ENCODE measurements at regions not wholly inside any gene's neighbourhood (a gene's known extent, or its start where the extent isn't known, plus 50 kb on each side); places are given as distances from the start of the nearest gene placed in this dataset.
"Not testable (repeated sequence)": the region's sequence is repeated elsewhere in the genome, so short reads cannot be mapped to it uniquely, and the experiment has no call there.

DNA sequence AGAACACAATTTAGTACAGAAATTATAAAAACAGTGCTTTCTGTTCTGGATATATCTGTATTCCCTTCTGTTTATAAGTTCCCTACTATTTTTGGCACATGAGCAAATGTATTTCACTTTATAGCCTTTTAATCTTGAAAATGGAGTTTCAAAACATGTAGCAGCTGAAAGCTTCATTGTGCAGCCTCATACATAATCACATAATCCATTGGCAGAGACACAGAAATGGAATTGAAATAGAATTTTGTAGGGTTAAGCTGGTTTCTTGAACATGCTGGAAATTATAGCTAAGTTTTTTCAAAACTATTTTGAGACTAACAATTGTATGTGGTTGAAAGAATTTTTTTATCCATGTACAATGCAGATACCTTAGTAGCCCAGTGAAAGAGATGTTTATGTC, 614.3 kb upstream of the MDGA2 start:
- CTCF ChIA-PET: no interaction called here
- TF ChIP-seq, protein P1, sequence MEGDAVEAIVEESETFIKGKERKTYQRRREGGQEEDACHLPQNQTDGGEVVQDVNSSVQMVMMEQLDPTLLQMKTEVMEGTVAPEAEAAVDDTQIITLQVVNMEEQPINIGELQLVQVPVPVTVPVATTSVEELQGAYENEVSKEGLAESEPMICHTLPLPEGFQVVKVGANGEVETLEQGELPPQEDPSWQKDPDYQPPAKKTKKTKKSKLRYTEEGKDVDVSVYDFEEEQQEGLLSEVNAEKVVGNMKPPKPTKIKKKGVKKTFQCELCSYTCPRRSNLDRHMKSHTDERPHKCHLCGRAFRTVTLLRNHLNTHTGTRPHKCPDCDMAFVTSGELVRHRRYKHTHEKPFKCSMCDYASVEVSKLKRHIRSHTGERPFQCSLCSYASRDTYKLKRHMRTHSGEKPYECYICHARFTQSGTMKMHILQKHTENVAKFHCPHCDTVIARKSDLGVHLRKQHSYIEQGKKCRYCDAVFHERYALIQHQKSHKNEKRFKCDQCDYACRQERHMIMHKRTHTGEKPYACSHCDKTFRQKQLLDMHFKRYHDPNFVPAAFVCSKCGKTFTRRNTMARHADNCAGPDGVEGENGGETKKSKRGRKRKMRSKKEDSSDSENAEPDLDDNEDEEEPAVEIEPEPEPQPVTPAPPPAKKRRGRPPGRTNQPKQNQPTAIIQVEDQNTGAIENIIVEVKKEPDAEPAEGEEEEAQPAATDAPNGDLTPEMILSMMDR (conservative IDR thresholded peaks at IDR 0.05; ENCODE audit: low read depth): no peak
- POLR2A ChIA-PET (ENCODE audit: low non-redundant PET): no interaction called here
- no peak for DNase-seq (ENCODE audit: low spot score)
- H3K27ac ChIP-seq: no peak overlapping the region

DNA sequence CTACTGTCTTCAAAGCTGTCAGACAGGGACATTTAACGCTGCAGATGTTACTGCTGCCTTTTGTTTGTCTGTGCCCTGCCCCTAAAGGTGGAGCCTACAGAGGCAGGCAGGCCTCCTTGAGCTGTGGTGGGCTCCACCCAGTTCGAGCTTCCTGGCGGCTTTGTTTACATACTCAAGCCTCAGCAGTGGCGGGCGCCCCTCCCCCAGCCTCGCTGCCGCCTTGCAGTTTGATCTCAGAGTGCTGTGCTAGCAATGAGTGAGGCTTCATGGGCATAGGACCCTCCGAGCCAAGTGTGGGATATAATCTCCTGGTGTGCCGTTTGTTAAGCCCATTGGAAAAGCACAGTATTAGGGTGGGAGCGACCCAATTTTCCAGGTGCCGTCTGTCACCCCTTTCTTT, 609.8 kb upstream of the MDGA2 start:
- POLR2A ChIA-PET (ENCODE audit: low non-redundant PET); CTCF ChIA-PET; DNase-seq (ENCODE audit: low spot score): not testable (repeated sequence)

DNA sequence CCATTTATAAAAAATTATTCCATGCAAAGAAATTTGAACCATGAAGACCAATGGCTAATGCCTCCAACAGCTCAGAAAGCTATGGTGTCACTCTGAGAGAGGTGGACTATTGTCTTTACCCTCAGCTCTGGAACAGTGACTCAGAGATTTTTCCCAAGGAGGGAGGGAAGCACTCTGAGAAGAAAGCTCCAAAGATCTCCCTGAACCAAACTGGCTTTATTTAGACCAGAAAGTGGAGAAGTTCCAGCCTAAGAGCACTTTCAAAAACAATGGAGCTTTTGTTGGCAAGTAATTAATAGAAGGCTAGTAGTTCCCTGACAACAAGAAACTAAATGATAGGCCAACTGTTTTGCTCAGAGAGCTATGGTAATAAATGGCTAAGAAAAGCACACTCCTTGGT, 599.9 kb upstream of the MDGA2 start:
- TF ChIP-seq, protein P1 (conservative IDR thresholded peaks at IDR 0.05; ENCODE audit: low read depth): no peak
- no peak overlapping the region for H3K27ac ChIP-seq
- DNase-seq (ENCODE audit: low spot score): no peak
- POLR2A ChIA-PET (ENCODE audit: low non-redundant PET): no interaction called here
- CTCF ChIA-PET: no interaction called here

More for the DNA sequence above, 609.8 kb upstream of the MDGA2 start:
- not testable (repeated sequence) for H3K27ac ChIP-seq

DNA sequence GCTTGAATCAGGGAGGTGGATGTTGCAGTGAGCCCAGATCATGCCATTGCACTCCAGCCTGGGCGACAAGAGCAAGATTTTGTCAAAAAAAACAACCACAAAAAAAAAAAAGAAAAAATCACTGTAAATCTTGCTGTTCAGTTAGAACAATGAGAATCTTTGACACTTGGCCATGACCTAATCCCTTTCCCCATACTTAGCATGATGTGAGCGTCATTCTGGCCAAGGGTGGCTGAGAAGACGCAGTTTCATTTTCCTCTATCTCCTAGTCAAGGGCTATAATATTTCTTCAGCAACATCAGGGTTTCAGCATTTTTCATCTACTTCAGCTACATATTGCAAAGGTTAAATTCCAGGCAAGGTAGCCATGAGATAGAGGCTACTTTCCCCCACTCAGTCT, 599.4 kb upstream of the MDGA2 start:
- no peak for DNase-seq (ENCODE audit: low spot score)
- CTCF ChIA-PET: no interaction called here
- POLR2A ChIA-PET (ENCODE audit: low non-redundant PET): no interaction called here
- no peak overlapping the region for H3K27ac ChIP-seq
- TF ChIP-seq, protein P1 (conservative IDR thresholded peaks at IDR 0.05; ENCODE audit: low read depth): no peak

DNA sequence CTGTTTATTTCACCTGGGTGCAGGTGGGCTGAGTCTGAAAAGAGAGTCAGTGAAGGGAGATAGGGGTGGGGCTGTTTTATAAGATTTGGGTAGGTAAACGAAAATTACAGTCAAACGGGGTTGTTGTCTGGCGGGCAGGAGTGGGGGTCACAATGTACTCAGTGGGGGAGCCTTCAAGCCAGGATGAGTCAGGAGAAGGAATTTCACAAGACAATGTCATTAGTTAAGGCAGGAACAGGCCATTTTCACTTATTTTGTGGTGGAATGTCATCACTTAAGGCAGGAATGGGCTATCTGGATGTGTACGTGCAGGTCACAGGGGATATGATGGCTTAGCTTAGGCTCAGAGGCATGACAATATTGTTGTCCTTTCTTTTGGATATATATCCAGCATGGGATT, 592.5 kb upstream of the MDGA2 start:
- POLR2A ChIA-PET (ENCODE audit: low non-redundant PET); CTCF ChIA-PET; H3K27ac ChIP-seq; DNase-seq (ENCODE audit: low spot score): not testable (repeated sequence)

DNA sequence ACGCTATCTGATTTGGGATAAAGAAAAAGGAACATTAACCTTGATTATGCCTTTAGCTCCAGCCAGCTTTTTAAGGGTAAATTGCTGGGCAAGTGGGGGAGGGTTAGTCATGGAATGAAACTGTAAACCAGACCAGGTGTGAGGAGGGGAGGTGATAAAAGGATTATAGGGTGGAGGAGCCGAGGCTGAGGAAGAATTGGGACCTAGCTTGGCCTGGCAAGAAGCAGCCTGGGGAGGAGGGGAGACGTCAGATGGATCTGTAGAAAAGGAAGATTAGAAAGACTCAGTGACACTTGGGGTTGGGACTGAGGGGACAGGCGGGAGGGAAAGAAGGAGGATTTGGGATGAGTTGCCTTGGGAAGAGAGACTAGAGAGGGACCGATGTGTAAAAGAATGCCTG, 590.8 kb upstream of the MDGA2 start:
- POLR2A ChIA-PET (ENCODE audit: low non-redundant PET); CTCF ChIA-PET; DNase-seq (ENCODE audit: low spot score); H3K27ac ChIP-seq: not testable (repeated sequence)

DNA sequence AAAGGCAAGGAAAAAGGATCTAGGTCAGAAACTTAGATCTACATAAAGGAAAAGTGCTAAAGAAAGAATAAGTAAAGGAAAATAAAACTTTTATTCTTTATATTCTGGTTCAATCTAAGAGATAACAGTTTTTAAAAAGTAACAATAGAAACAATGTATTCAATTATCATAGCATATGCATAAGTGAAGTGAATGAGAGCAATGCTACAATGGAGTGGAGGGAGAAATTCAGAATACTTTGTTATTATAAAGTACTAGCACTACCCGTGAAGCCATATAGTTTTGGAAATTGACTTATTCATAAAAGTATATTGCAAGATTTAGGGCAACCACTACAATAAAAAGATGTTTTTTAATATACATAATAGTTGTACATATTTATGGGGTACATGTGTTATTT, 586.0 kb upstream of the MDGA2 start:
- ChIA-PET POLR2A (ENCODE audit: low non-redundant PET) (no interaction called here), CTCF (interaction anchor here (0.6 kb wide), 1 partner anchor 615 kb away, joined by 4 read pairs; no protein-coding TSS in a partner anchor)
- no peak for DNase-seq (ENCODE audit: low spot score)
- H3K27ac ChIP-seq: no peak overlapping the region
- TF ChIP-seq, protein P1 (conservative IDR thresholded peaks at IDR 0.05; ENCODE audit: low read depth): no peak

DNA sequence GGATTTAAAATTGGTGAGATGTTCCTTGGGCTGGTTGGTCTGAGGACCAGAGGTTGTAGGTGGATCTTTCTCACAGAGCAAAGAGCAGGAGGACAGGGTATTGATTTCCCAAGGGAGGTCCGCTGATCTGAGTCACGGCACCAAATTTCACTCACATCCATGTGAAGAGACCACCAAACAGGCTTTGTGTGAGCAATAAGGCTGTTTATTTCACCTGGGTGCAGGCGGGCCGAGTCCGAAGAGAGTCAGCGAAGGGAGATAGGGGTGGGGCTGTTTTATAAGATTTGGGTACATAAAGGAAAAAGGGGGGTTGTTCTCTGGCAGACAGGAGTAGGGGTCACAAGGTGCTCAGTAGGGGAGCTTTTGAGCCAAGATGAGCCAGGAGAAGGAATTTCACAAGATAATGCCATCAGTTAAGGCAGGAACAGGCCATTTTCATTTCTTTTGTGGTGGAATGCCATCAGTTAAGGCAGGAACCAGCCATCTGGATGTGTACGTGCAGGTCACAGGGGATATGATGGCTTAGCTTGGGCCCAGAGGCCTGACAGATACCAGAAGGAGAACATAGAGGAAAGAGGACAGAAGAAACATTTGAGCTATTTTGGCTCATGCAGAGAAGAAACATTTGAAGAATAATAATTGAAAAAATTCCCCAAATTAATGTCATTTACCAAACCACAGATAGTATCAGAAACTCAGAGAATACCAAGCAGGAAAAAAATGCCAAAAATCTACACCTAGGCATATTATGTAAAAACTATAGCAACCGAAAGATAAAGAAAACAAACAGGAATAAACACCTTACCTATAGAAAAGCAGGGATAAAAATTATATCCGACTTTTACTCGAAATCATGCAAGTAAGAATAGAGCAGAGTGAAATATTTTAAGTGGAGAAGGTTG, 585.2 kb upstream of the MDGA2 start:
- POLR2A ChIA-PET (ENCODE audit: low non-redundant PET); H3K27ac ChIP-seq; CTCF ChIA-PET; DNase-seq (ENCODE audit: low spot score): not testable (repeated sequence)

DNA sequence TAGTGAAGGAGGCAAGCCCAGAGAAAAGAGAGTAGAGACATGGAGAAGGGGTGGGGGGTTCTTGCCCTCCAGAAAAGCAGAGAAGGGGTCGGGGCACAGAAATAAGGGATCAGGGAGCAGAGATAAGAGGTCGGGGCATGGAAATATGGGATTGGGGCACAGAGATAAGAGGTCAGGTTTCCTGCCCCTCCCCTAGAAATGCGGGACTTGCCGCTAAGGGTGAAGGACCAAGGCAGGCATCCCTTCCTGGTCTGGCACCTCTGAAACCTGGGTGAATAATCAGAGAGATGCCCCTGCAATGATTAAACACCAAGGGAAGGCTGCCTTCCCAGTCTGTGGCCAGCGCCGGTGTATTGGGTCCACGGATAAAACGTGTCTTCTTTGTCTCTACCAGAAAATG, 584.5 kb upstream of the MDGA2 start:
- CTCF ChIA-PET; H3K27ac ChIP-seq; DNase-seq (ENCODE audit: low spot score): not testable (repeated sequence)

DNA sequence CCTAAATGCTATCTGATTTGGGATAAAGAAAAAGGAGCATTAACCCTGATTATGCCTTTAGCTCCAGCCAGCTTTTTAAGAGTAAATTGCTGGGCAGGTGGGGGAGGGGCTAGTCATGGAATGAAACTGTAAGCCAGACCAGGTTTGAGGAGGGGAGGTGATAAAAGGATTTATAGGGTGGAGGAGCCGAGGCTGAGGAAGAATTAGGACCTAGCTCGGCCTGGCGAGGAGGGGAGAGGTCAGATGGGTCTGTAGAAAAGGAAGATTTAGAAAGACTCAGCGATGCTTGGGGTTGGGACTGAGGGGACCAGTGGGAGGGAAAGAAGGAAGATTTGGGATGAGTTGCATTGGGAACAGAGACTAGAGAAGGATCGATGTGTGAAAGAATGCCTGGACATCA, 583.8 kb upstream of the MDGA2 start:
- H3K27ac ChIP-seq; DNase-seq (ENCODE audit: low spot score); POLR2A ChIA-PET (ENCODE audit: low non-redundant PET): not testable (repeated sequence)
- CTCF ChIA-PET: interaction anchor here (0.7 kb wide), 1 partner anchor 1188 kb away, joined by 3 read pairs; no protein-coding TSS in a partner anchor

More for the DNA sequence above, 584.5 kb upstream of the MDGA2 start:
- POLR2A ChIA-PET (ENCODE audit: low non-redundant PET): not testable (repeated sequence)

DNA sequence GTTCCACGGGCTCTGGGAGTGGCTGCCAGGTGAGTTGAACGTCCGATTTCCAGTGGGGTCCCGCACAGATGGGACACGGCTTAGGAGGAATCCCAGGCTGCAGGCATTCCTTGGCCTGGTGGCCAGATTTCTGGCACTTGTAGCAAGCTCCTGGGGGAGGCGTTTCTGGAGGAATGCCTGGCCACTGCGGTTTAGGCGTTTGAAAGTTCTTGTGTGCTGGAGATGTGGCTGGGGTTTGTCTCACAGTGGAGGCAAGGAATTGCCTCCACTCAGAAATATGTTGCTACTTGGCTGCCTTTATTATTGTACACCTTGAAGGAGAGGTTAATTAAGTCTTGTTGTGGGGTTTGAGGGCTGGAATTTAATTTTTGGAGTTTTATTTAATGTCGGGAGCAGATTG, 583.3 kb upstream of the MDGA2 start:
- not testable (repeated sequence) for DNase-seq (ENCODE audit: low spot score)
- CTCF ChIA-PET: interaction anchor here (0.7 kb wide), 1 partner anchor 361 kb away, joined by 3 read pairs; no protein-coding TSS in a partner anchor

More for the DNA sequence above, 583.3 kb upstream of the MDGA2 start:
- H3K27ac ChIP-seq; POLR2A ChIA-PET (ENCODE audit: low non-redundant PET): not testable (repeated sequence)
